MCF 10A (cell line): ENCODE measurements at regions not wholly inside any gene's neighbourhood (a gene's known extent, or its start where the extent isn't known, plus 50 kb on each side); places are given as distances from the start of the nearest gene placed in this dataset.

ENCODE experiments used
- BruUV-seq: library from RNA; stranded (reverse); fragments of 400-500 nt; replicated peaks from 2 replicates; lab custom pipeline; 2021; lab: Mats Ljungman, UMichigan
- CTCF ChIA-PET: fragments of 300-600 bp; sonication (Branson Sonifier 250); formaldehyde crosslinking; extraction: SDS; loops from one replicate; lab custom pipeline; 2021; ENCODE audit warnings: antibody characterized with exemption, inconsistent platforms; lab: Yijun Ruan, JAX
- POLR2A ChIA-PET: fragments of 300-600, 350-650 bp; sonication (Branson Sonifier 250); formaldehyde crosslinking; extraction: SDS; loops from one replicate; lab custom pipeline; 2020; ENCODE audit warnings: antibody characterized with exemption, inconsistent platforms; lab: Yijun Ruan, JAX
- DNase-seq: peaks from one replicate; pipeline ENCODE4 v3.0.0-alpha.2; 2018; ENCODE audit not compliant: unreplicated experiment
- H3K27ac Mint-ChIP-seq: one replicate; pipeline ENCODE4 v1.8.0; 2022; ENCODE audit warnings: mild to moderate bottlenecking, low read depth, mixed read lengths; ENCODE audit not compliant: unreplicated experiment
- H3K27me3 Mint-ChIP-seq: one replicate; pipeline ENCODE4 v1.8.0; 2022; ENCODE audit warnings: mixed read lengths; ENCODE audit not compliant: insufficient read depth, unreplicated experiment
- H3K36me3 Mint-ChIP-seq: one replicate; pipeline ENCODE4 v1.8.0; 2022; ENCODE audit warnings: mild to moderate bottlenecking, moderate library complexity, mixed read lengths; ENCODE audit not compliant: insufficient read depth, unreplicated experiment
- H3K4me1 Mint-ChIP-seq: one replicate; pipeline ENCODE4 v1.8.0; 2022; ENCODE audit warnings: mixed read lengths; ENCODE audit not compliant: insufficient read depth, unreplicated experiment
- H3K4me3 Mint-ChIP-seq: one replicate; pipeline ENCODE4 v1.8.0; 2022; ENCODE audit warnings: mild to moderate bottlenecking, moderate library complexity, mixed read lengths; ENCODE audit not compliant: unreplicated experiment
- H3K9me3 Mint-ChIP-seq: one replicate; pipeline ENCODE4 v1.8.0; 2022; ENCODE audit warnings: mixed read lengths; ENCODE audit not compliant: unreplicated experiment
- intact Hi-C: fragments of 100-400 bp; cut with micrococcal nuclease; formaldehyde crosslinking; loops from 2 replicates; pipeline ENCODE4 v1.14.1; 2022
- TF ChIP-seq, protein P1 (sequence below): fragments of 200-600 bp; IDR thresholded peaks from one replicate; pipeline ENCODE4 v1.8.0; 2022; ENCODE audit warnings: antibody characterized with exemption, mild to moderate bottlenecking; ENCODE audit not compliant: unreplicated experiment

DNA sequence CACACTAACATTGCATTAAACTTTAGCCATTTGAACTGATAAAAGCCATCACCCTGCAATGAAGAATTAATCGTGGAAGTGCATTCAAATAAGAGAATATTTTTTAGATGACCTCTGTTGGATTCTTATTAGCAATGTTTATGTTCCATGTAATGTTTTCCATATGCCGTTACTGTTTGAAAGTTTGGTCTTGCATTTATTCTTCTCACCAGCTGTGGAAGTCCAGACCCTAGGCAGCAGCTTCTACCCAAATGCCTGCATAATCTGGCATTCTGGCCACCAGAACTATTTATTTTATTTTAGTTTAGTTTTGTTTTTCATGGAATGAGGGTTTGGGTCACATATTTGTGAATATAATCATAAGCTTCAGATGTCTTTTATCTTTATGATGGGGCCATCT lies 140.4 kb downstream of the SAMD5 start:
- Mint-ChIP-seq H3K4me3 (no peak overlapping the region), H3K27ac (no peak overlapping the region), H3K9me3 (no peaks in the 10 kb centered on the region), H3K27me3 (no peaks in the 10 kb centered on the region), H3K4me1 (peaks cover 7% of the 10 kb centered on the region), H3K36me3 (no peaks in the 10 kb centered on the region)
- no TSS peak for BruUV-seq
- TF ChIP-seq, protein P1, sequence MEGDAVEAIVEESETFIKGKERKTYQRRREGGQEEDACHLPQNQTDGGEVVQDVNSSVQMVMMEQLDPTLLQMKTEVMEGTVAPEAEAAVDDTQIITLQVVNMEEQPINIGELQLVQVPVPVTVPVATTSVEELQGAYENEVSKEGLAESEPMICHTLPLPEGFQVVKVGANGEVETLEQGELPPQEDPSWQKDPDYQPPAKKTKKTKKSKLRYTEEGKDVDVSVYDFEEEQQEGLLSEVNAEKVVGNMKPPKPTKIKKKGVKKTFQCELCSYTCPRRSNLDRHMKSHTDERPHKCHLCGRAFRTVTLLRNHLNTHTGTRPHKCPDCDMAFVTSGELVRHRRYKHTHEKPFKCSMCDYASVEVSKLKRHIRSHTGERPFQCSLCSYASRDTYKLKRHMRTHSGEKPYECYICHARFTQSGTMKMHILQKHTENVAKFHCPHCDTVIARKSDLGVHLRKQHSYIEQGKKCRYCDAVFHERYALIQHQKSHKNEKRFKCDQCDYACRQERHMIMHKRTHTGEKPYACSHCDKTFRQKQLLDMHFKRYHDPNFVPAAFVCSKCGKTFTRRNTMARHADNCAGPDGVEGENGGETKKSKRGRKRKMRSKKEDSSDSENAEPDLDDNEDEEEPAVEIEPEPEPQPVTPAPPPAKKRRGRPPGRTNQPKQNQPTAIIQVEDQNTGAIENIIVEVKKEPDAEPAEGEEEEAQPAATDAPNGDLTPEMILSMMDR, result no peak
- CTCF ChIA-PET, result no interaction called here
- no peak for DNase-seq
- POLR2A ChIA-PET, result interaction anchor here (1.2 kb wide), 1 partner anchor 1850 kb away, joined by 4 read pairs; no protein-coding TSS in a partner anchor
- intact Hi-C loops, result no loop called here

DNA sequence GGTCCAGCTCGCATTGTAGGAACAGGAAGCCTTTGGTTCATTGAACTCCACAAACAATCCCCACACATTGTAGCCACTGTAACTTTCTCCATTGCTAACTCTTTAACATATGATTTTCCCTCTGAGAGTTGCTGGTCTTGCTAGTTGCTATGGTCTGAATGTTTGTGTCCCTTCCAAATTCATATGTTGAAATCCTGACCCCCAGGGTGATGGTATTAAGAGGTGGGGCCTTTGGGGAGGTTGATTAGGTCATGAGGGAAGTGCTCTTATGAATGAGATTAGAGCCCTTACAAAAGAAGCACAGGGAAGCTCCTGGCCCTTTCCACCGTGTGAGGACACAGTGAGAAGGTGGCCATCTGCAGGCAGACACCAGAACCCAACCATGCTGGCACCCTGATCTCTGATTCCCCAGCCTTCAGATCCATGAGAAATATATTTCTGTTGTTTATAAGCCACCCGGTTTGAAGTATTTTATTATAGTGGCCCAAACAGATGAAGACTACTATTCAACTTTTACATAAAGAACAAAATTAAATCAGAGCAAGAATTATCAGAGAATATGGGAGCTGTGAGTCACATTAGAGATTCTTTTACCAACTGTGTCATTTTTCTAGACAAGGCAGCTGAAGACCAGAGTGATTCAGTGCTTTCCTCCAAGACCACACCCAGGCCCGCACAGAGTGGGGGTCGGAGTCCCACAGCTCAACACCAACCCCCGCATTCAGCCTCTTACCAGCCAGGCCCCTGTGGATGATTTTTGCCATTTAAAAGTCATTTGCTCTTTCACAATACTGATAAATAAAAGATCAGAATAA lies 143.0 kb downstream of the SAMD5 start:
- Mint-ChIP-seq H3K36me3 (no peaks in the 10 kb centered on the region), H3K4me3 (no peak overlapping the region), H3K9me3 (no peaks in the 10 kb centered on the region), H3K27ac (no peak overlapping the region), H3K27me3 (no peaks in the 10 kb centered on the region), H3K4me1 (peaks cover 7% of the 10 kb centered on the region)
- DNase-seq, result peak; percentile 37
- ChIA-PET CTCF (interaction anchor here (0.6 to 1.2 kb wide), 2 partner anchors 12 to 203 kb away, joined by 3 read pairs; no protein-coding TSS in a partner anchor), POLR2A (interaction anchor here (0.6 to 0.8 kb wide), 2 partner anchors 86 to 117 kb away, joined by 3 to 5 read pairs; no protein-coding TSS in a partner anchor)
- TF ChIP-seq, protein P1, result peak; percentile 10
- intact Hi-C loops, result loop anchor here (2.0 kb wide), 1 partner anchor 145 kb away; no protein-coding TSS in a partner anchor
- no TSS peak for BruUV-seq

DNA sequence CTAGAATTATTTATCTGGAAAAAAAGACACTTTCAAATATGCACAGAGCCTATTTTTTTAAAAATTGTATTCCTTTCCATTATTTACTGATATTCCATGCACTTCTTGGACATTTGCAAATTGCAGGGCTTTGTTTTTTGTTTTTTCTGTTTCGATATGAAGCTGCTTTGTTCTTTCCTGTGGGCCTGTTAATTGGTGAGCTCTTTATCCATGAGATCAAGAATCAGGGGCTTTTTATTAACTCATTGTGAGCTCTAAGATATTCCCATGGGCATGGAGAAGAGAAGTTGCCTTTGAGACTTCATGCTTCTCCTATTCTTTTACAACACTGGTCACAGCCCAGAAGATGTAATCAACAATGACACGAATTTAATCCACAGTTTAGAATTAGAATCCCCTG lies 145.1 kb downstream of the SAMD5 start:
- POLR2A ChIA-PET, result interaction anchor here (0.7 kb wide), 1 partner anchor 109 kb away, joined by 3 read pairs; no protein-coding TSS in a partner anchor
- no peaks in the 10 kb centered on the region for H3K27me3 Mint-ChIP-seq
- intact Hi-C loops, result no loop called here
- no peak for DNase-seq
- H3K4me3 Mint-ChIP-seq, result no peak overlapping the region
- H3K4me1 Mint-ChIP-seq, result peaks cover 7% of the 10 kb centered on the region
- BruUV-seq, result no TSS peak
- no peak overlapping the region for H3K27ac Mint-ChIP-seq
- CTCF ChIA-PET, result no interaction called here
- no peaks in the 10 kb centered on the region for H3K36me3 Mint-ChIP-seq
- TF ChIP-seq, protein P1, result no peak
- no peaks in the 10 kb centered on the region for H3K9me3 Mint-ChIP-seq

DNA sequence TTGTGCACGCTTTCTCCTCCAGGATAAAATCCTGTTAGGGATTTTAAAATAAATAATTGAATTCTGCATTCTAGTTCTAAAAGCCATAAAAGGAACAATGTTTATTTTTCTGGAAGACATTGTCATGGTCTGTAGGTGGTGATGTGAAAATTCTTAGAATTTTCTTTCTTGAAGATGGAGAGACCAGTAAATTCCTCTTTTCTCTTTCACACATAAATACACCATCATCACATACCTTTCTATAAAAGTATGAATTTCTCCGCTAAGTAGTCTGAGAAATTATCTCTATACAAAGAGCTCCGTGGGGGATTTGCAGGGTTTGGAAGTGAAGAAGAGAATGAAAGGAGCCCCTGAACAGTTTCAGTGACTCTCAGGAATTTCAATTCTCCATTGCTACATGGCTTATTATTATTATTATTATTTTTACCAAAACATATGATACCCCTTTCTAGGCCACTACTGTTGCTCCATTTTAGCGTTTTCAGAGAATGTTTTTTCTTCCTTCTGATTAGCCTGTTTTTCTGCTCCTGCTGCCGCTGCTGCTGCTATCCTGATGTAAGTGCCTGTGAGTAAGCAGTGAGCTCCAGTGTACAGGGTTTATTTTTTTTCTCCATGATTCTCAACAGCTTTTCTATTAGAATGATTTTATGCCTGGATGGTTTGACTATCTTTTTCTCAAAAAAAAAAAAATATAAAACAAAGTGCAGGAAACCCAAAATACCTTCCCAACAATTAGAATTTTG lies 145.8 kb downstream of the SAMD5 start:
- POLR2A ChIA-PET, result interaction anchor here (0.7 kb wide), 1 partner anchor 108 kb away, joined by 3 read pairs; no protein-coding TSS in a partner anchor
- intact Hi-C loops, result no loop called here
- Mint-ChIP-seq H3K4me3 (no peak overlapping the region), H3K4me1 (peaks cover 7% of the 10 kb centered on the region), H3K27me3 (no peaks in the 10 kb centered on the region), H3K27ac (no peak overlapping the region), H3K36me3 (no peaks in the 10 kb centered on the region), H3K9me3 (no peaks in the 10 kb centered on the region)
- BruUV-seq, result no TSS peak
- CTCF ChIA-PET, result no interaction called here
- no peak for DNase-seq
- TF ChIP-seq, protein P1, result no peak
